ENCODE measurements at regions not wholly inside any gene's neighbourhood (a gene's known extent, or its start where the extent isn't known, plus 50 kb on each side); places are given as distances from the start of the nearest gene placed in this dataset.

DNA sequence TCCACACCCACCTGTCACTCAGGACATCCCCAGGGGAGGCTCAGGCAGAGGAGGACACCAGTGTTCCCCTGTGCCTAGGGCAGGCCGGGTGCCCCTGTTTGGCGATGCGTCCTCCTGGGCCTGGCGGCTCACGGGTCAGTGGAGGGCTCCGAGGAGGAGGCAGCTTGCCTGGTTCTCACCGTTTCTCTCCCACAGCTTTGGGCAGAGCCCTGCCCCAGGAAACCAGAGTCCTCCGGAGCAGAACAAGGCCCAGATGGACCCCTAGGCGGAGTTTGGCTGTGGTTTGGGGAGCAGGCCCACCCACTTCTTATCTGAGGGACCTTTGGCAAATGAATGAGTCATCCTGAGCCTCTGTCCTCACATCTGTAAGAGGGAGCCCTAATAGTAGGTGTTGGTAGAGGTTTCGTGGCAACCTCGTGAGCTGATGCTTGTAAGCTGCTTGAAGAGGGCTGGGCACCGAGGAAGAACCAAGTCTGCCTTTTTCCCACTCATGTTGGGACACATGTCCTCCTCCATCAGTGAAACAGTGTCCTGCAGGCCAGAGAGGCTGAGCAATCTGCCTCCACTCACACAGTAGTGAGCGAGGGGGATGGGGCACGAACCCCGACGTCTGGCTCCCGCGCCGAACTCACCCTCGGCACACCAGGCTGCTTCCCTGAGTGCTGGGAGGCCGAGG is 247.0 kb upstream of the CIBAR2 start:
- TF ChIP-seq CTCF (IDR thresholded peaks at IDR 0.05) (no peak), REST (IDR thresholded peaks at IDR 0.05; ENCODE audit: insufficient read depth in 1 of 2, low read depth in 2 of 2, low read length in 1 of 2) (no peak)
